ENCODE measurements at regions not wholly inside any gene's neighbourhood (a gene's known extent, or its start where the extent isn't known, plus 50 kb on each side); places are given as distances from the start of the nearest gene placed in this dataset.

GRCh38 chr14:29262979-29263378 is 496.4 kb downstream of the FOXG1 start:
- no peaks in the 10 kb centered on the region for H3K4me1 ChIP-seq (replicated peaks in 1 of 4; ENCODE audit: control insufficient read depth in 3 of 4, insufficient read depth in 4 of 4, low read length in 3 of 4)
- DNase-seq (ENCODE audit: low read depth in 1 of 2, low spot score in 2 of 2) (no peak), FAIRE-seq (no peak)
- H3K79me1 ChIP-seq (ENCODE audit: low read depth, low read length) = no peaks in the 10 kb centered on the region
- no peaks in the 10 kb centered on the region for H3K79me2 ChIP-seq (ENCODE audit: control insufficient read depth in 1 of 2, insufficient read depth in 2 of 2, low read length in 2 of 2)
- H2BK12ac ChIP-seq (ENCODE audit: low read depth, low read length) = no peak overlapping the region
- H4K91ac ChIP-seq (replicated peaks; ENCODE audit: insufficient read length, low read length) = no peak overlapping the region
- no peak overlapping the region for H2AFZ ChIP-seq (ENCODE audit: low read length)
- no peaks in the 10 kb centered on the region for H3K9me3 ChIP-seq (ENCODE audit: insufficient read depth in 2 of 2, low read depth in 1 of 2, low read length in 1 of 2)
- H2AK5ac ChIP-seq (ENCODE audit: low read depth, low read length) = no peak overlapping the region
- H3K9ac ChIP-seq (replicated peaks in 1 of 4; ENCODE audit: extremely low read depth in 1 of 4, low read depth in 3 of 4, low read length in 3 of 4) = no peak overlapping the region
- H3K36me3 ChIP-seq (ENCODE audit: control insufficient read depth in 2 of 4, insufficient read depth in 4 of 4, low read length in 3 of 4) = no peaks in the 10 kb centered on the region
- ChIA-PET POLR2A (ENCODE audit: partially characterized antibody) (no interaction called here), CTCF (ENCODE audit: partially characterized antibody) (no interaction called here)
- 82% methylated on average over 1 of the region's 1 CpG; no CpG with 5 or more reads in 1 of the 2 experiments for WGBS, 2 experiments (ENCODE audit: extremely low coverage in 1 of 2, insufficient coverage in 1 of 2, insufficient read length in 1 of 2, insufficient replicate concordance in 2 of 2, low coverage in 1 of 2, low lambda C conversion rate in 2 of 2, missing lambda C conversion rate in 1 of 2)
- TF ChIP-seq POLR2AphosphoS5 (IDR thresholded peaks at IDR 0.05; ENCODE audit: low read depth, low read length) (no peak), CHD2 (IDR thresholded peaks at IDR 0.05; ENCODE audit: low read length) (no peak), USF2 (IDR thresholded peaks at IDR 0.05; ENCODE audit: low read length) (no peak), HDAC2 (IDR thresholded peaks at IDR 0.05; ENCODE audit: borderline replicate concordance in 1 of 2, low read depth in 2 of 2, low read length in 2 of 2) (no peak), NRF1 (IDR thresholded peaks at IDR 0.05; ENCODE audit: low read depth, low read length) (no peak), CREB1 (IDR thresholded peaks at IDR 0.05) (no peak)
- no peak overlapping the region for H2BK5ac ChIP-seq (ENCODE audit: low read depth, low read length)
- no peak overlapping the region for H2BK15ac ChIP-seq (ENCODE audit: low read length)
- no peaks in the 10 kb centered on the region for H4K20me1 ChIP-seq (replicated peaks in 1 of 2; ENCODE audit: control insufficient read depth in 1 of 2, insufficient read depth in 2 of 2, low read length in 2 of 2)
- H3K23me2 ChIP-seq (ENCODE audit: low read depth, low read length) = no peaks in the 10 kb centered on the region
- H3K14ac ChIP-seq (ENCODE audit: insufficient read length) = no peak overlapping the region
- no peak overlapping the region for H3K18ac ChIP-seq (ENCODE audit: extremely low read depth, low read length)
- H3K27ac ChIP-seq (ENCODE audit: low read depth, low read length) = no peak overlapping the region
- no peak overlapping the region for H3K4ac ChIP-seq (replicated peaks; ENCODE audit: insufficient read length, low read depth, low read length)
- no peak overlapping the region for H3K56ac ChIP-seq (replicated peaks; ENCODE audit: insufficient read length, low read depth, low read length)
- no peak overlapping the region for H2BK120ac ChIP-seq (replicated peaks; ENCODE audit: low read depth, low read length)
- no peak overlapping the region for H3K4me2 ChIP-seq (ENCODE audit: insufficient read depth in 1 of 2, low read depth in 2 of 2, low read length in 2 of 2)
- no peak overlapping the region for H3K4me3 ChIP-seq (ENCODE audit: extremely low read depth in 1 of 4, insufficient read depth in 2 of 4, low read depth in 3 of 4, low read length in 4 of 4)
- H3K27me3 ChIP-seq (replicated peaks in 1 of 4; ENCODE audit: control insufficient read depth in 3 of 4, extremely low read depth in 1 of 4, insufficient read depth in 3 of 4, low read length in 3 of 4) = no peaks in the 10 kb centered on the region
- no peak overlapping the region for H4K5ac ChIP-seq (ENCODE audit: insufficient read length, low read depth, low read length)
- no peak overlapping the region for H4K8ac ChIP-seq (ENCODE audit: extremely low read depth, insufficient read depth, low read length)
- H3K23ac ChIP-seq (ENCODE audit: insufficient read length) = no peak overlapping the region
- no peak overlapping the region for H2BK20ac ChIP-seq (ENCODE audit: low read length)
